H9 (cell line): ENCODE measurements at regions not wholly inside any gene's neighbourhood (a gene's known extent, or its start where the extent isn't known, plus 50 kb on each side); places are given as distances from the start of the nearest gene placed in this dataset.

ENCODE experiments used
- DNase-seq: peaks from one replicate; pipeline ENCODE4 v3.0.0-alpha.2; 2017
- H2AFZ ChIP-seq: one replicate; pipeline ENCODE4 v1.6.1; 2013; ENCODE audit warnings: mild to moderate bottlenecking, low read length, control low read depth, moderate library complexity
- H2AK5ac ChIP-seq: 2 replicates; pipeline ENCODE4 v1.6.1; 2013; ENCODE audit warnings: low read length, control low read depth, mixed read lengths; ENCODE audit not compliant: insufficient read length
- H2BK120ac ChIP-seq: one replicate; pipeline ENCODE4 v1.6.1; 2013; ENCODE audit warnings: low read depth, mild to moderate bottlenecking, low read length, control low read depth, inconsistent platforms; ENCODE audit not compliant: poor library complexity, severe bottlenecking
- H2BK12ac ChIP-seq: 2 replicates; pipeline ENCODE4 v1.6.1; 2013; ENCODE audit warnings: low read length, control low read depth, mixed read lengths, low read depth; ENCODE audit not compliant: insufficient read length
- H2BK15ac ChIP-seq: 2 replicates; pipeline ENCODE4 v1.6.1; 2013; ENCODE audit warnings: low read depth, low read length, control low read depth
- H2BK20ac ChIP-seq: one replicate; pipeline ENCODE4 v1.6.1; 2013; ENCODE audit warnings: low read depth, mild to moderate bottlenecking, low read length, control low read depth, inconsistent platforms; ENCODE audit not compliant: poor library complexity, severe bottlenecking
- H2BK5ac ChIP-seq: 2 replicates; pipeline ENCODE4 v1.6.1; 2013; ENCODE audit warnings: low read length, control low read depth, mixed read lengths; ENCODE audit not compliant: insufficient read length
- H3K14ac ChIP-seq: 2 replicates; pipeline ENCODE4 v1.6.1; 2013; ENCODE audit warnings: low read length, control low read depth; ENCODE audit not compliant: insufficient read depth
- H3K18ac ChIP-seq: 2 replicates; pipeline ENCODE4 v1.6.1; 2013; ENCODE audit warnings: low read depth, mild to moderate bottlenecking, mixed read lengths, low read length, control low read depth; ENCODE audit not compliant: insufficient read length
- H3K23ac ChIP-seq: 2 replicates; pipeline ENCODE4 v1.6.1; 2013; ENCODE audit warnings: low read length, control low read depth, mixed read lengths, low read depth; ENCODE audit not compliant: insufficient read length
- H3K23me2 ChIP-seq: 2 replicates; pipeline ENCODE4 v1.6.1; 2013; ENCODE audit warnings: low read depth, mild to moderate bottlenecking, mixed read lengths, low read length, control low read depth; ENCODE audit not compliant: insufficient read length, poor library complexity, severe bottlenecking
- H3K27ac ChIP-seq: 2 replicates; pipeline ENCODE4 v1.5.1; 2013; ENCODE audit warnings: low read length, control low read depth, mixed read lengths, low read depth; ENCODE audit not compliant: insufficient read length
- H3K27me3 ChIP-seq: 2 replicates; pipeline ENCODE4 v1.6.1; 2013; ENCODE audit warnings: low read length, control low read depth, inconsistent platforms; ENCODE audit not compliant: insufficient read depth
- H3K4ac ChIP-seq: 2 replicates; pipeline ENCODE4 v1.6.1; 2013; ENCODE audit warnings: low read depth, mild to moderate bottlenecking, control low read depth, inconsistent platforms, low read length, moderate library complexity
- H3K4me1 ChIP-seq: 2 replicates; pipeline ENCODE4 v1.6.1; 2013; ENCODE audit warnings: low read length, control low read depth, inconsistent platforms; ENCODE audit not compliant: insufficient read depth
- H3K4me2 ChIP-seq: 2 replicates; pipeline ENCODE4 v1.6.1; 2013; ENCODE audit warnings: low read length, control low read depth, mixed read lengths; ENCODE audit not compliant: insufficient read length, insufficient read depth
- H3K56ac ChIP-seq: 2 replicates; pipeline ENCODE4 v1.6.1; 2013; ENCODE audit warnings: low read depth, mild to moderate bottlenecking, mixed read lengths, low read length, control low read depth; ENCODE audit not compliant: insufficient read length
- H3K79me1 ChIP-seq: 2 replicates; pipeline ENCODE4 v1.6.1; 2013; ENCODE audit warnings: low read depth, mild to moderate bottlenecking, moderate library complexity, low read length, control low read depth, inconsistent platforms; ENCODE audit not compliant: insufficient read depth, poor library complexity, severe bottlenecking
- H3K79me2 ChIP-seq: 2 replicates; pipeline ENCODE4 v1.6.1; 2013; ENCODE audit warnings: low read length, control low read depth, inconsistent platforms; ENCODE audit not compliant: insufficient read depth
- H3K9ac ChIP-seq: 2 replicates; pipeline ENCODE4 v1.6.1; 2013; ENCODE audit warnings: low read length, control low read depth, mixed read lengths; ENCODE audit not compliant: insufficient read length; ENCODE audit errors: extremely low read depth
- H3K9me3 ChIP-seq: one replicate; pipeline ENCODE4 v1.6.1; 2013; ENCODE audit warnings: low read depth, low read length, inconsistent platforms; ENCODE audit not compliant: control insufficient read depth
- H3T11ph ChIP-seq: one replicate; pipeline ENCODE4 v1.6.1; 2013; ENCODE audit warnings: mild to moderate bottlenecking, low read length, control low read depth, inconsistent platforms
- H4K20me1 ChIP-seq: one replicate; pipeline ENCODE4 v1.6.1; 2013; ENCODE audit not compliant: control insufficient read depth, insufficient read length, insufficient read depth
- H4K5ac ChIP-seq: 2 replicates; pipeline ENCODE4 v1.6.1; 2013; ENCODE audit warnings: low read depth, mild to moderate bottlenecking, mixed read lengths, low read length, control low read depth; ENCODE audit not compliant: insufficient read length
- H4K8ac ChIP-seq: replicated peaks from 2 replicates; pipeline ENCODE4 v1.6.1; 2013; ENCODE audit warnings: low read length, control low read depth, mixed read lengths, low read depth; ENCODE audit not compliant: insufficient read length
- H4K91ac ChIP-seq: 2 replicates; pipeline ENCODE4 v1.6.1; 2013; ENCODE audit warnings: low read depth, mild to moderate bottlenecking, moderate library complexity, mixed read lengths, low read length, control low read depth; ENCODE audit not compliant: insufficient read length
- H3K27ac Mint-ChIP-seq, 3 experiments: 2 replicates in 2 of 3; 3 replicates in 1 of 3; pipeline ENCODE4 v1.8.0; 2020 to 2021; ENCODE audit warnings: mixed read lengths in 3 of 3, mild to moderate bottlenecking in 1 of 3, moderate library complexity in 1 of 3
- H3K27me3 Mint-ChIP-seq: 2 replicates; pipeline ENCODE4 v1.8.0; 2021; ENCODE audit warnings: low read depth, mild to moderate bottlenecking, moderate library complexity, mixed read lengths
- H3K36me3 Mint-ChIP-seq, 3 experiments: 2 replicates in 2 of 3; 3 replicates in 1 of 3; pipeline ENCODE4 v1.8.0; 2020 to 2021; ENCODE audit warnings: low read depth in 3 of 3, mixed read lengths in 3 of 3; ENCODE audit not compliant: insufficient read depth in 1 of 3
- H3K4me1 Mint-ChIP-seq, 2 experiments: 2 replicates each; pipeline ENCODE4 v1.8.0; 2020; ENCODE audit warnings: mixed read lengths in 2 of 2
- H3K4me3 Mint-ChIP-seq, 2 experiments: 2 replicates in 1 of 2; 3 replicates in 1 of 2; pipeline ENCODE4 v1.8.0; 2020 to 2021; ENCODE audit warnings: mild to moderate bottlenecking in 2 of 2, mixed read lengths in 2 of 2, moderate library complexity in 1 of 2
- H3K9me3 Mint-ChIP-seq, 2 experiments: 2 replicates in 1 of 2; 3 replicates in 1 of 2; pipeline ENCODE4 v1.8.0; 2020; ENCODE audit warnings: mild to moderate bottlenecking in 2 of 2, mixed read lengths in 2 of 2, moderate library complexity in 1 of 2
- CTCF ChIP-seq: fragments of 200-600 bp; sonication (generic); conservative IDR thresholded peaks from 3 replicates; pipeline ENCODE4 v1.8.0; 2021; ENCODE audit warnings: antibody characterized with exemption, mild to moderate bottlenecking
- WGBS: extraction: QIAGEN DNeasy Blood & Tissue Kit; methylation state at CpG from one replicate; pipeline ENCODE4 v1.1.7; 2013; ENCODE audit warnings: missing lambda C conversion rate, low lambda C conversion rate, mixed read lengths; ENCODE audit not compliant: insufficient read length; ENCODE audit errors: extremely low coverage; 5-methylcytosine and 5-hydroxymethylcytosine counted together

GRCh38 chr22:49161002-49161850 is 666.4 kb downstream of the BRD1 start:
- H3K4me3 Mint-ChIP-seq, result no peak overlapping the region
- no peak overlapping the region for H2AK5ac ChIP-seq
- H2BK15ac ChIP-seq, result no peak overlapping the region
- H3K79me2 ChIP-seq, result no peaks in the 10 kb centered on the region
- no peaks in the 10 kb centered on the region for H3K23me2 ChIP-seq
- H2BK12ac ChIP-seq, result no peak overlapping the region
- H3K36me3 Mint-ChIP-seq, result no peaks in the 10 kb centered on the region
- no peak overlapping the region for H3K56ac ChIP-seq
- no peak overlapping the region for H4K91ac ChIP-seq
- no peak overlapping the region for H2BK20ac ChIP-seq
- H3K9me3 ChIP-seq, result no peaks in the 10 kb centered on the region
- peak overlapping the region in 1 of 3 experiments; percentile 33; a peak in 2 of 7 replicates for H3K27ac Mint-ChIP-seq
- H2AFZ ChIP-seq, result no peak overlapping the region
- WGBS, result no CpG with 5 or more reads among the region's 25 CpGs
- no peak overlapping the region for H3K4me2 ChIP-seq
- H3K4ac ChIP-seq, result no peak overlapping the region
- no peak for DNase-seq
- no peak overlapping the region for H3K18ac ChIP-seq
- no peaks in the 10 kb centered on the region; a peak in 1 of 5 replicates for H3K9me3 Mint-ChIP-seq
- no peak overlapping the region for H4K8ac ChIP-seq
- H2BK5ac ChIP-seq, result no peak overlapping the region
- H3T11ph ChIP-seq, result no peak overlapping the region
- no peak overlapping the region for H3K23ac ChIP-seq
- H4K20me1 ChIP-seq, result no peaks in the 10 kb centered on the region
- H3K27me3 ChIP-seq, result no peaks in the 10 kb centered on the region
- H3K27me3 Mint-ChIP-seq, result peaks cover 3% of the 10 kb centered on the region
- H3K9ac ChIP-seq, result no peak overlapping the region
- H3K4me1 ChIP-seq, result no peaks in the 10 kb centered on the region
- no peaks in the 10 kb centered on the region for H3K4me1 Mint-ChIP-seq
- no peak overlapping the region for H4K5ac ChIP-seq
- no peak overlapping the region for H2BK120ac ChIP-seq
- H3K79me1 ChIP-seq, result no peaks in the 10 kb centered on the region
- no peak for TF ChIP-seq CTCF
- H3K27ac ChIP-seq, result no peak overlapping the region
- H3K14ac ChIP-seq, result no peak overlapping the region; the same call in 1 of the 2 replicates
